Memory B cell (primary cell): ENCODE measurements at regions not wholly inside any gene's neighbourhood (a gene's known extent, or its start where the extent isn't known, plus 50 kb on each side); places are given as distances from the start of the nearest gene placed in this dataset.
"Not testable (repeated sequence)": the region's sequence is repeated elsewhere in the genome, so short reads cannot be mapped to it uniquely, and the experiment has no call there.

Source experiments
- ATAC-seq: fragments of 150-1000 bp; cut with Tn5 transposase; 2 replicates; pipeline ENCODE4 v1.10.0; 2021; ENCODE audit warnings: low read depth, mild to moderate bottlenecking, moderate library complexity
- DNase-seq, 2 donors: peaks; one replicate each; pipeline ENCODE4 v3.0.0; 2022; ENCODE audit warnings: low spot score in 2 of 2
- H3K27ac Mint-ChIP-seq: one replicate; pipeline ENCODE4 v1.8.0; 2022; ENCODE audit warnings: mild to moderate bottlenecking, moderate library complexity, mixed read lengths
- H3K27me3 Mint-ChIP-seq: one replicate; pipeline ENCODE4 v1.8.0; 2022; ENCODE audit warnings: mixed read lengths
- H3K36me3 Mint-ChIP-seq: one replicate; pipeline ENCODE4 v1.8.0; 2022; ENCODE audit warnings: mild to moderate bottlenecking, mixed read lengths
- H3K4me1 Mint-ChIP-seq: one replicate; pipeline ENCODE4 v1.8.0; 2022; ENCODE audit warnings: mixed read lengths
- H3K4me3 Mint-ChIP-seq: one replicate; pipeline ENCODE4 v1.8.0; 2022; ENCODE audit warnings: mild to moderate bottlenecking, moderate library complexity, mixed read lengths
- H3K9me3 Mint-ChIP-seq: one replicate; pipeline ENCODE4 v1.8.0; 2022; ENCODE audit warnings: mixed read lengths

GRCh38 chr2:142681952-142682351 lies 195.5 kb upstream of the KYNU start:
- Mint-ChIP-seq H3K27ac (no peak overlapping the region), H3K4me3 (no peak overlapping the region), H3K36me3 (no peaks in the 10 kb centered on the region), H3K27me3 (peaks cover 4% of the 10 kb centered on the region), H3K9me3 (no peaks in the 10 kb centered on the region), H3K4me1 (no peaks in the 10 kb centered on the region)
- no peak for ATAC-seq
- no peak for DNase-seq

DNA sequence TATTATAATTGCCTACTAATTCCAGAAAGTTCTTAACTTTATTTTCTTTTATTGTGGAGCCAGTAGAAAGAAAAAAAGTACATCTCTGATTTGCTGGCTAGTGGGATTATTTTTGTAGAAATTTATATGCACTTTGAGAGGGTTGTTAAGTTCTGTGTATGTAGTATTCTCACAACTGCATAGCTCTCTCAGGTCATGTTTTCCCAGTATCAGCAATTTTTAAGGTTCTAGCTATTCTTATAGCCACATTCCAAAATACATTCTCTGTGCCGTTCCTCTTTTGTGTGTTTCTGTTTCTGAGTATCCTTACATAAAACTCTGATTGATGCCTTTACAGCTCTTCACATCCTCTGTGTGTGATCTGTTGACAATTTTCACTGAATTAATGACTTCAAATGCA lies 199.3 kb upstream of the KYNU start:
- Mint-ChIP-seq H3K4me3 (no peak overlapping the region), H3K4me1 (no peaks in the 10 kb centered on the region), H3K27ac (no peak overlapping the region), H3K36me3 (no peaks in the 10 kb centered on the region), H3K9me3 (no peaks in the 10 kb centered on the region), H3K27me3 (peaks cover 4% of the 10 kb centered on the region)
- ATAC-seq (no peak), DNase-seq (no peak)

DNA sequence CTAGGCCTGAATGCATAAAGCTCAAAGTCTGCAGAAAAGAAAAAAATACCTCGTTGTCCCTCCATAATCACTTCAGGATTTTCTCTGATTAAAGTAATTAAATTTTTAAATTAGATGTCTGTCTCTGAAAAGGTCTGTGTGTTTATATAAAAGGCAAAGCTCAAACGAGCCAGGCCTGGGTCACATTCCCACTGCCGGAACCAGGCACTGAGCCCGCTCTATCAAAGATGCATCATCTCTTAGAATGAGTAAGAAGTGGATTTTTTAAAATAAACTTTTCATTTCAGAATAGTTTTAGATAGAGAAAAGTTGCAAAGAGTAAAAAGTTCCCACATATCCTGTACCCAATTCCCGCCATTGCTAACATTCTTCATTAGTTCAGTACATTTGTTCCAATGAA lies 202.1 kb upstream of the KYNU start:
- H3K27ac Mint-ChIP-seq, result no peak overlapping the region
- H3K36me3 Mint-ChIP-seq, result no peaks in the 10 kb centered on the region
- ATAC-seq (no peak), DNase-seq (no peak)
- H3K4me3 Mint-ChIP-seq, result no peak overlapping the region
- H3K27me3 Mint-ChIP-seq, result peaks cover 2% of the 10 kb centered on the region
- no peaks in the 10 kb centered on the region for H3K4me1 Mint-ChIP-seq
- H3K9me3 Mint-ChIP-seq, result no peaks in the 10 kb centered on the region

- Mint-ChIP-seq H3K27me3 (peaks cover 2% of the 10 kb centered on the region), H3K36me3 (no peaks in the 10 kb centered on the region), H3K4me1 (no peaks in the 10 kb centered on the region), H3K4me3 (no peak overlapping the region), H3K27ac (no peak overlapping the region), H3K9me3 (no peaks in the 10 kb centered on the region)
- ATAC-seq (no peak), DNase-seq (no peak)
Measured at GRCh38 chr2:142673836-142674235, 203.6 kb upstream of the KYNU start.

- Mint-ChIP-seq H3K27ac (no peak overlapping the region), H3K27me3 (peaks cover 2% of the 10 kb centered on the region), H3K4me3 (no peak overlapping the region)
Measured at GRCh38 chr2:142672698-142673097, 204.8 kb upstream of the KYNU start.

DNA sequence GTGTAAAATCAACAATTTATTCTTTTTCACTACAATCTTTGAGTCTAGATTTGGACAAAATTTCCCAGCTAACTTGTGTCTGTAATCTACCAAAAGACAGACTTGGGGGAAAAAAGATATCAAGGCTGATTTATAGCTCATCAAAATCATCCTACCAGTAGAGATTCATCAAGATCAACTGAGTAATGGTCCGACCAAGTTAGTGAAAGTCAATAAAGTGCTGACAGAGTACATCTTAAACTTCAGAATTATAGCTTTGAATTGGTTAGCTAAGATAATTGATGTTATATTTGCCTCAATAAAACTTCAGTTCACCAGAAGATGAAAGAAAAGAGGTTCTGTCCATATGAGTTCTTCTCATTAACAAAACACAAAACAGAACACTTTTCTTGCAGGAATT lies 207.1 kb upstream of the KYNU start:
- DNase-seq (no peak), ATAC-seq (no peak)
- Mint-ChIP-seq H3K27ac (no peak overlapping the region), H3K9me3 (no peaks in the 10 kb centered on the region), H3K36me3 (no peaks in the 10 kb centered on the region), H3K4me1 (no peaks in the 10 kb centered on the region), H3K4me3 (no peak overlapping the region), H3K27me3 (peaks cover 2% of the 10 kb centered on the region)

More at GRCh38 chr2:142672698-142673097, 204.8 kb upstream of the KYNU start:
- H3K9me3 Mint-ChIP-seq, result no peaks in the 10 kb centered on the region
- no peaks in the 10 kb centered on the region for H3K4me1 Mint-ChIP-seq
- no peak for DNase-seq
- H3K36me3 Mint-ChIP-seq, result no peaks in the 10 kb centered on the region
- no peak for ATAC-seq

GRCh38 chr2:142668420-142668819 lies 209.0 kb upstream of the KYNU start:
- ATAC-seq, result no peak
- H3K27me3 Mint-ChIP-seq, result peaks cover 2% of the 10 kb centered on the region
- no peaks in the 10 kb centered on the region for H3K9me3 Mint-ChIP-seq
- H3K4me3 Mint-ChIP-seq, result no peak overlapping the region
- DNase-seq, result no peak
- H3K4me1 Mint-ChIP-seq, result no peaks in the 10 kb centered on the region
- H3K36me3 Mint-ChIP-seq, result no peaks in the 10 kb centered on the region
- H3K27ac Mint-ChIP-seq, result no peak overlapping the region

GRCh38 chr2:142665241-142665640 lies 212.2 kb upstream of the KYNU start:
- Mint-ChIP-seq H3K36me3 (no peaks in the 10 kb centered on the region), H3K4me3 (no peak overlapping the region), H3K27ac (no peak overlapping the region), H3K27me3 (peaks cover 2% of the 10 kb centered on the region), H3K4me1 (no peaks in the 10 kb centered on the region), H3K9me3 (no peaks in the 10 kb centered on the region)
- ATAC-seq (no peak), DNase-seq (no peak)

DNA sequence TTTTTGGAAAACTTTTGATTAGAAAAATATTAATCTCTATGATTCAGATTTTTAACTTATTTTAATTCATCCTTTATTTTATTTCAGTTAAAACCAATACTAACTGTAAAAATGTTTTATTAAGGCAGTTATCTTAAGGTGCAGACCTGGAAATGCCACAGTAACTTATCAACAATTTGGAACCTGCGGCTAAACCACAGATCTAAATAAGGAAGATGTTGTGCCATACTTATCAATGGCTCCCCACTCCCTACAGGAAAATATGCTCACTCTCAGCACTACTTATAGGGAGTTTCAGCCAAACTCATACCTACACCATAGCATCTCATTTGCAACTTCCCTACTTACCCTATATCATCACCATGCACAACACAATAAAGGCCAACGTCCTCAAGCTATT lies 226.9 kb upstream of the KYNU start:
- no peak overlapping the region for H3K4me3 Mint-ChIP-seq
- no peak overlapping the region for H3K27ac Mint-ChIP-seq
- no peaks in the 10 kb centered on the region for H3K4me1 Mint-ChIP-seq
- no peak for DNase-seq
- no peak for ATAC-seq
- peaks cover 1% of the 10 kb centered on the region for H3K27me3 Mint-ChIP-seq
- peaks cover 2% of the 10 kb centered on the region for H3K9me3 Mint-ChIP-seq
- no peaks in the 10 kb centered on the region for H3K36me3 Mint-ChIP-seq

DNA sequence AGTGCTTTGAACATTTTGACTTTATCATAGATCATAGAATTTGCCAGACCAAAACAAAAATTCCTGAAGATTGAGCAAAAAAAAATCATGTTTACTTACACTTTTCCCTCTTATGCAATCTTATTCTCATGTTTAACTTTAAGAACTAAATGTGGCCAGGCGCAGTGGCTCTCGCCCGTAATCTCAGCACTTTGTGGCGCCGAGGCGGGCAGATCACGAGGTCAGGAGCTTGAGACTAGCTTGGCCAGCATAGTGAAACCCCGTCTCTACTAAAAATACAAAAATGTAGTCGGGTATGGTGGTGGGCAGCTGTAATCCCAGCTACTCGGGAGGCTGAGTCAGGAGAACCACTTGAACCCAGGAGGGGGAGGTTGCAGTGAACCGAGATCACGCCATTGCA lies 227.9 kb upstream of the KYNU start:
- Mint-ChIP-seq H3K27me3 (no peaks in the 10 kb centered on the region), H3K4me1 (no peaks in the 10 kb centered on the region), H3K4me3 (no peak overlapping the region), H3K36me3 (no peaks in the 10 kb centered on the region), H3K9me3 (peaks cover 2% of the 10 kb centered on the region), H3K27ac (no peak overlapping the region)
- ATAC-seq, result no peak
- no peak for DNase-seq

DNA sequence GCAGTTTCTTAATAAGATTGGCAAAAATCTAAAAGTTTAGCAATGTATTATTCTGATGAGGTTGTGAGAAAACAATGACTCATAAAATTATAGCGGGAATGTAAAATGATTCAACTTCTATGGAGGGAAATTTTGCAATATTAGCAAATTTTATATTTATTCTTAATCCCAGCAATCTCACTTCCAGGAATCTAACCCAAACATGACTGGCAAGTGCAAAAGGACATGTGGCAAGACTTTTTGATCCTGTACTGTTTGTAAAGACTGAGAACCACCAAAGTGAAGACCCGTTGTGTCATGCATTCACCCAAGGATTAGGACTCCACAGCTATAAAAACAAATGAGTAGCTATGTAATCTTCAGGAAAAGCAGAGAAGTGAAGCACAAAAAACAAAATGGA lies 234.8 kb upstream of the KYNU start:
- Mint-ChIP-seq H3K9me3 (peaks cover 4% of the 10 kb centered on the region), H3K27ac (no peak overlapping the region), H3K4me1 (no peaks in the 10 kb centered on the region), H3K27me3 (peaks cover 1% of the 10 kb centered on the region), H3K4me3 (no peak overlapping the region), H3K36me3 (no peaks in the 10 kb centered on the region)
- DNase-seq (no peak), ATAC-seq (no peak)

GRCh38 chr2:142629193-142629592 lies 248.3 kb upstream of the KYNU start:
- H3K27me3 Mint-ChIP-seq, result peaks cover 3% of the 10 kb centered on the region
- H3K4me3 Mint-ChIP-seq, result no peak overlapping the region

GRCh38 chr2:142621287-142621686 lies 256.2 kb upstream of the KYNU start:
- H3K4me1 Mint-ChIP-seq, result no peaks in the 10 kb centered on the region
- H3K9me3 Mint-ChIP-seq, result no peaks in the 10 kb centered on the region
- no peak overlapping the region for H3K27ac Mint-ChIP-seq
- peaks cover 6% of the 10 kb centered on the region for H3K27me3 Mint-ChIP-seq
- no peak for DNase-seq
- ATAC-seq, result no peak
- H3K4me3 Mint-ChIP-seq, result no peak overlapping the region
- no peaks in the 10 kb centered on the region for H3K36me3 Mint-ChIP-seq

More at GRCh38 chr2:142629193-142629592, 248.3 kb upstream of the KYNU start:
- no peaks in the 10 kb centered on the region for H3K4me1 Mint-ChIP-seq
- no peak overlapping the region for H3K27ac Mint-ChIP-seq
- no peaks in the 10 kb centered on the region for H3K36me3 Mint-ChIP-seq
- ATAC-seq (no peak), DNase-seq (no peak)
- H3K9me3 Mint-ChIP-seq, result peaks cover 3% of the 10 kb centered on the region

- ATAC-seq (no peak), DNase-seq (no peak)
- H3K36me3 Mint-ChIP-seq, result no peaks in the 10 kb centered on the region
- no peaks in the 10 kb centered on the region for H3K9me3 Mint-ChIP-seq
- peaks cover 6% of the 10 kb centered on the region for H3K27me3 Mint-ChIP-seq
- no peak overlapping the region for H3K27ac Mint-ChIP-seq
- no peaks in the 10 kb centered on the region for H3K4me1 Mint-ChIP-seq
- no peak overlapping the region for H3K4me3 Mint-ChIP-seq
Measured at GRCh38 chr2:142617461-142617860, 260.0 kb upstream of the KYNU start.

GRCh38 chr2:142615876-142616275 lies 261.6 kb upstream of the KYNU start:
- no peaks in the 10 kb centered on the region for H3K4me1 Mint-ChIP-seq
- H3K36me3 Mint-ChIP-seq, result no peaks in the 10 kb centered on the region
- H3K4me3 Mint-ChIP-seq, result no peak overlapping the region
- H3K27me3 Mint-ChIP-seq, result peaks cover 6% of the 10 kb centered on the region
- no peaks in the 10 kb centered on the region for H3K9me3 Mint-ChIP-seq
- no peak overlapping the region for H3K27ac Mint-ChIP-seq
- DNase-seq (no peak), ATAC-seq (no peak)

DNA sequence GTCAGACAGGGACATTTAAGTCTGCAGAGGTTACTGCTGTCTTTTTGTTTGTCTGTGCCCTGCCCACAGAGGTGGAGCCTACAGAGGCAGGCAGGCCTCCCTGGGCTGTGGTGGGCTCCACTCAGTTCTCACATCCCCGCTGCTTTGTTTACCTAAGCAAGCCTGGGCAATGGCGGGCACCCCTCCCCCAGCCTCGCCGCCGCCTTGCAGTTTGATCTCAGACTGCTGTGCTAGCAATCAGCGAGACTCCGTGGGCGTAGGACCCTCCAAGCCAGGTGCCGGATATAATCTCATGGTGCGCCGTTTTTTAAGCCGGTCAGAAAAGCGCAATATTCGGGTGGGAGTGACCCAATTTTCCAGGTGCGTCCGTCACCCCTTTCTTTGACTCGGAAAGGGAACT lies 264.3 kb upstream of the KYNU start:
- not testable (repeated sequence) for H3K9me3 Mint-ChIP-seq, H3K27ac Mint-ChIP-seq, H3K36me3 Mint-ChIP-seq, H3K4me1 Mint-ChIP-seq, H3K27me3 Mint-ChIP-seq, DNase-seq, ATAC-seq, H3K4me3 Mint-ChIP-seq
